ENCODE measurements at regions not wholly inside any gene's neighbourhood (a gene's known extent, or its start where the extent isn't known, plus 50 kb on each side); places are given as distances from the start of the nearest gene placed in this dataset.

DNA sequence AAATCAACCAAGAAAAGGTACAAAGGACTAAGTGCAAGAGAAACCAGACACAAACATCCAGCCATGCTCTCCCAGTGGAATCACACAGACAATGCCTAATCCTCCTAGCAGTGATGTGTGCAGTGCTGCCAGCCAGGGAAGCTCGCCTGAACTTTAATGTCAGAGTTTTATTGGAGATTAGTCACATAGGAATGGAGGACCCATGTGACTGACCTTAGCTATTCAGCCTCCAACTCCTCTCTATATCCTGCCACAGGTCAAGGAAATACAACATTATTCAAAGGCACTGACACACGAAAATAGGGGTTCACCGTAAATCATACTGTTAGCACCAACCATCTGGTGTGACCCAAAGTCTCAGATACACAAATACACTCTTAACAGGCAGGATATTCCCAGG lies 684.6 kb downstream of the DOK5 start:
- TF ChIP-seq, protein P1, sequence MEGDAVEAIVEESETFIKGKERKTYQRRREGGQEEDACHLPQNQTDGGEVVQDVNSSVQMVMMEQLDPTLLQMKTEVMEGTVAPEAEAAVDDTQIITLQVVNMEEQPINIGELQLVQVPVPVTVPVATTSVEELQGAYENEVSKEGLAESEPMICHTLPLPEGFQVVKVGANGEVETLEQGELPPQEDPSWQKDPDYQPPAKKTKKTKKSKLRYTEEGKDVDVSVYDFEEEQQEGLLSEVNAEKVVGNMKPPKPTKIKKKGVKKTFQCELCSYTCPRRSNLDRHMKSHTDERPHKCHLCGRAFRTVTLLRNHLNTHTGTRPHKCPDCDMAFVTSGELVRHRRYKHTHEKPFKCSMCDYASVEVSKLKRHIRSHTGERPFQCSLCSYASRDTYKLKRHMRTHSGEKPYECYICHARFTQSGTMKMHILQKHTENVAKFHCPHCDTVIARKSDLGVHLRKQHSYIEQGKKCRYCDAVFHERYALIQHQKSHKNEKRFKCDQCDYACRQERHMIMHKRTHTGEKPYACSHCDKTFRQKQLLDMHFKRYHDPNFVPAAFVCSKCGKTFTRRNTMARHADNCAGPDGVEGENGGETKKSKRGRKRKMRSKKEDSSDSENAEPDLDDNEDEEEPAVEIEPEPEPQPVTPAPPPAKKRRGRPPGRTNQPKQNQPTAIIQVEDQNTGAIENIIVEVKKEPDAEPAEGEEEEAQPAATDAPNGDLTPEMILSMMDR (conservative IDR thresholded peaks at IDR 0.05; ENCODE audit: low read length): no peak
- no peak for TF ChIP-seq EZH2phosphoT487 (IDR thresholded peaks at IDR 0.05; ENCODE audit: borderline replicate concordance)
